ENCODE measurements at regions not wholly inside any gene's neighbourhood (a gene's known extent, or its start where the extent isn't known, plus 50 kb on each side); places are given as distances from the start of the nearest gene placed in this dataset.

GRCh38 chr9:82115900-82116299, 127.3 kb downstream of the SPATA31D1 start:
- TF ChIP-seq, protein P1, sequence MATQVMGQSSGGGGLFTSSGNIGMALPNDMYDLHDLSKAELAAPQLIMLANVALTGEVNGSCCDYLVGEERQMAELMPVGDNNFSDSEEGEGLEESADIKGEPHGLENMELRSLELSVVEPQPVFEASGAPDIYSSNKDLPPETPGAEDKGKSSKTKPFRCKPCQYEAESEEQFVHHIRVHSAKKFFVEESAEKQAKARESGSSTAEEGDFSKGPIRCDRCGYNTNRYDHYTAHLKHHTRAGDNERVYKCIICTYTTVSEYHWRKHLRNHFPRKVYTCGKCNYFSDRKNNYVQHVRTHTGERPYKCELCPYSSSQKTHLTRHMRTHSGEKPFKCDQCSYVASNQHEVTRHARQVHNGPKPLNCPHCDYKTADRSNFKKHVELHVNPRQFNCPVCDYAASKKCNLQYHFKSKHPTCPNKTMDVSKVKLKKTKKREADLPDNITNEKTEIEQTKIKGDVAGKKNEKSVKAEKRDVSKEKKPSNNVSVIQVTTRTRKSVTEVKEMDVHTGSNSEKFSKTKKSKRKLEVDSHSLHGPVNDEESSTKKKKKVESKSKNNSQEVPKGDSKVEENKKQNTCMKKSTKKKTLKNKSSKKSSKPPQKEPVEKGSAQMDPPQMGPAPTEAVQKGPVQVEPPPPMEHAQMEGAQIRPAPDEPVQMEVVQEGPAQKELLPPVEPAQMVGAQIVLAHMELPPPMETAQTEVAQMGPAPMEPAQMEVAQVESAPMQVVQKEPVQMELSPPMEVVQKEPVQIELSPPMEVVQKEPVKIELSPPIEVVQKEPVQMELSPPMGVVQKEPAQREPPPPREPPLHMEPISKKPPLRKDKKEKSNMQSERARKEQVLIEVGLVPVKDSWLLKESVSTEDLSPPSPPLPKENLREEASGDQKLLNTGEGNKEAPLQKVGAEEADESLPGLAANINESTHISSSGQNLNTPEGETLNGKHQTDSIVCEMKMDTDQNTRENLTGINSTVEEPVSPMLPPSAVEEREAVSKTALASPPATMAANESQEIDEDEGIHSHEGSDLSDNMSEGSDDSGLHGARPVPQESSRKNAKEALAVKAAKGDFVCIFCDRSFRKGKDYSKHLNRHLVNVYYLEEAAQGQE (IDR thresholded peaks at IDR 0.05): no peak
- TF ChIP-seq, protein P2, sequence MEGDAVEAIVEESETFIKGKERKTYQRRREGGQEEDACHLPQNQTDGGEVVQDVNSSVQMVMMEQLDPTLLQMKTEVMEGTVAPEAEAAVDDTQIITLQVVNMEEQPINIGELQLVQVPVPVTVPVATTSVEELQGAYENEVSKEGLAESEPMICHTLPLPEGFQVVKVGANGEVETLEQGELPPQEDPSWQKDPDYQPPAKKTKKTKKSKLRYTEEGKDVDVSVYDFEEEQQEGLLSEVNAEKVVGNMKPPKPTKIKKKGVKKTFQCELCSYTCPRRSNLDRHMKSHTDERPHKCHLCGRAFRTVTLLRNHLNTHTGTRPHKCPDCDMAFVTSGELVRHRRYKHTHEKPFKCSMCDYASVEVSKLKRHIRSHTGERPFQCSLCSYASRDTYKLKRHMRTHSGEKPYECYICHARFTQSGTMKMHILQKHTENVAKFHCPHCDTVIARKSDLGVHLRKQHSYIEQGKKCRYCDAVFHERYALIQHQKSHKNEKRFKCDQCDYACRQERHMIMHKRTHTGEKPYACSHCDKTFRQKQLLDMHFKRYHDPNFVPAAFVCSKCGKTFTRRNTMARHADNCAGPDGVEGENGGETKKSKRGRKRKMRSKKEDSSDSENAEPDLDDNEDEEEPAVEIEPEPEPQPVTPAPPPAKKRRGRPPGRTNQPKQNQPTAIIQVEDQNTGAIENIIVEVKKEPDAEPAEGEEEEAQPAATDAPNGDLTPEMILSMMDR (IDR thresholded peaks at IDR 0.05): no peak
- TF ChIP-seq BCL3 (IDR thresholded peaks at IDR 0.05) (no peak), EP300 (IDR thresholded peaks at IDR 0.05) (no peak), MAZ (IDR thresholded peaks at IDR 0.05; ENCODE audit: borderline replicate concordance, low read depth, low read length) (no peak), BHLHE40 (IDR thresholded peaks at IDR 0.05; ENCODE audit: low read depth, low read length) (no peak), KDM1A (IDR thresholded peaks at IDR 0.05; ENCODE audit: low read depth) (no peak), TFCP2L1 (CRISPR knock-in tag; IDR thresholded peaks at IDR 0.05) (no peak), ZSCAN20 (CRISPR knock-in tag; IDR thresholded peaks at IDR 0.05) (no peak), POLR2A (IDR thresholded peaks at IDR 0.05; ENCODE audit: low read length) (no peak), CHD4 (IDR thresholded peaks at IDR 0.05; ENCODE audit: borderline replicate concordance) (no peak), CBX2 (IDR thresholded peaks at IDR 0.05; ENCODE audit: borderline replicate concordance, low read depth) (no peak)
- TF ChIP-seq, protein P3, sequence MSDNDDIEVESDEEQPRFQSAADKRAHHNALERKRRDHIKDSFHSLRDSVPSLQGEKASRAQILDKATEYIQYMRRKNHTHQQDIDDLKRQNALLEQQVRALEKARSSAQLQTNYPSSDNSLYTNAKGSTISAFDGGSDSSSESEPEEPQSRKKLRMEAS (IDR thresholded peaks at IDR 0.05): no peak
- TF ChIP-seq, protein P4, sequence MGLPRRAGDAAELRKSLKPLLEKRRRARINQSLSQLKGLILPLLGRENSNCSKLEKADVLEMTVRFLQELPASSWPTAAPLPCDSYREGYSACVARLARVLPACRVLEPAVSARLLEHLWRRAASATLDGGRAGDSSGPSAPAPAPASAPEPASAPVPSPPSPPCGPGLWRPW (IDR thresholded peaks at IDR 0.05): no peak

All from A549 (cell line).